GM11168 (cell line): ENCODE measurements at regions not wholly inside any gene's neighbourhood (a gene's known extent, or its start where the extent isn't known, plus 50 kb on each side); places are given as distances from the start of the nearest gene placed in this dataset.

Experiments
- in situ Hi-C: fragments of 300-500 bp; cut with MboI; formaldehyde crosslinking; loops from one replicate; pipeline ENCODE4 v1.12.0; 2022; ENCODE audit warnings: low sequenced_read_pairs; ENCODE audit not compliant: unreplicated experiment

DNA sequence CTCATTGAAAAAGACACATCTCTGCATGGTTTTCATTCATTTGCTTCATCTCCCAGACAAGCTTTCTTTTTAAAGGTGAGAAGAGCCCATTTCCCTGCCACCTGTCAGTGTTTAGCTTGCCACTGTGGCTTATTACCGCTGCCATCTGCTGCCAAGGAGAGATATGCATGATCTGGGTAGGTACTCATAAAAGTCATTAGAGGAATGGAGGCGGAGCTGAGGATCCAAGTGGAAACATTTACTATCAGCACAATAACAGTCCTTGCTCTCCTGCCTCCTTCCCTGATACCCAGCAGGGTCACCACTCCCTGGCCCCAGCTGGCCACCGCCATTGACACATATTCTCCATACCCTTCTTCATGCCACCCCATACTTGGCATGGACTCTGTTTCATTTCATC, 390.4 kb downstream of the TSN start:
- in situ Hi-C loops = no loop called here

DNA sequence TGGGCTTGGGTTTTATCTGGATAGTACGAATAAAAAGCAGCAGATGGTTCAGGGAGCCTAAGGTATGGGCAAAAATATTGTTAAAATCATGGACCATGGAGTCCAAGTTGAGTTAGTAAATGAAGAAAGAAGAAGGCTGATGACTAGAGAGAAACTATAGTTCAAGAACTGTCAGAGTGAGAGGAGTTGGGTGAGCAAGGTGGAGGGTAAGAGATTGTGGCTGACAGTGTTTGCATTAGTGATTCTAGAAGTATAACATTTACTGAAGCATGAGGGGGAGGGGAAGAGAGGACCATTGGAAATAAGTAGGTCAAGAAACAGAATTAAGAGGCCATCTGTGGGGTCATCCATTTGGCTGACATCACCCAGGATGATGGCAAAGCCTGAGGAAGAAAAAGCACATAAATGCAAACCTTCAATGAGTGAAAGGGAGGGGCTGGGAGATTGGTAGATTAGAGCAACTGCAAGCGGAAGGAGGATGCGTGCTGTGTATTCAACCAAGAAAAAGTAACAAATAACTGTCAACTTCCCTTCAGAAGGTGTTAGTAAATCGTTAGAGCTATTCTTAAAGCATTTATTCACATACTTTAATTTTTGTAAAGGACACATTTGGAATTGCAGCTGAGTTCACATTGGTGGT, 392.8 kb downstream of the TSN start:
- in situ Hi-C loops = no loop called here

DNA sequence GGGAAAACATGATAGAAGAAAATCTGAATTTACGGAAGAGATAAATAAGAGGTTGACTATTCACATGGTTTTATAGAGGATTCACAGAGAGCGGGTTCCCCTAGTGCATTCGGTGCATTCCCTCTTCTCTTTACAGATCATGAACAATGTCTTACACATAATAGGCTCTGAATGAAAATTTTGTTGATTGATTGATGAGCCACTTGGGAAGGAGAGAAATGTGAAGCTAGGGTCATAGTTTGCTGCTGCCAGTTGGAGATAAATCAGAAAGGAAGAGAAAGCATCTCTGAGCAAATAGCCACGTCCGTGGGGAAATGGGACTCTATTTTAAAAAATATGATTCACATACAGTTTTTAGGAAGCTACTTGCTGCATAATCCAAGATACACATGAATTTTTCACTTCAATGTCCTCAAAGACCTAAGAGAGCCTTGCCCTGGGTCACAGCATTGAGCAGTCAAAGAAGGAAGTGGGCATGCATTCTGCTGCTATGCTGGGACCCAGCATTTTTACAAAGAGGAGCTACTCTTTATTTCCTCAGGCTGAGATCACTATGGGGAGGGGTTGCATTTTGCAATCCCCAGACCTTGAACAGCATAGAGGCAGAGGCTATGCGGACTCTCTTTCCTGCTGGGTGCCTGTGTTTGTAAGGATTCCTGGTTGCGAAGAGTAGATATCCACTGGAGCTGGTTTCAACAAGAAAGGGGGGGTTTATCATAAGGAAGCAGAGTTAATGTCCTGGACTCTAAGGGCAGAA, 395.3 kb downstream of the TSN start:
- in situ Hi-C loops = no loop called here

DNA sequence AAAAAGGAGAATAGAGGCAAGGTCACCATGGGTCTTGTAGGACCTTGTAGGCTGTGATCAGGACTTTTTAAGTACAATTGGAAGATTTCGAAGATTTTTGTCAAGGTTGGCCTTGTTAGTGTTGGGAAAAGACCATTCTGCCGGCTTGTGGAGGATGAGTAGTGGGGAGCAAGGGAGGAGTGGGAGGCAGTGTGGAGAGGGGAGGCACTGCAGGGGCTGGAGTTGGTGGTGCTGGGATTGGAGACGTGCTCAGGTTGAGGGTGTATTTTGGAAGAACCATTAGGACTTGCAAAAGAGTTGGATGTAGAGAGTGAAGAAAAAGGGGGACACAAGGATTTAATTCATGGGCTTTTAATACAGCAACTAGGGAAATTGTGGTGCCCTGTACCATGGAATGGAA, 397.1 kb downstream of the TSN start:
- in situ Hi-C loops = no loop called here

DNA sequence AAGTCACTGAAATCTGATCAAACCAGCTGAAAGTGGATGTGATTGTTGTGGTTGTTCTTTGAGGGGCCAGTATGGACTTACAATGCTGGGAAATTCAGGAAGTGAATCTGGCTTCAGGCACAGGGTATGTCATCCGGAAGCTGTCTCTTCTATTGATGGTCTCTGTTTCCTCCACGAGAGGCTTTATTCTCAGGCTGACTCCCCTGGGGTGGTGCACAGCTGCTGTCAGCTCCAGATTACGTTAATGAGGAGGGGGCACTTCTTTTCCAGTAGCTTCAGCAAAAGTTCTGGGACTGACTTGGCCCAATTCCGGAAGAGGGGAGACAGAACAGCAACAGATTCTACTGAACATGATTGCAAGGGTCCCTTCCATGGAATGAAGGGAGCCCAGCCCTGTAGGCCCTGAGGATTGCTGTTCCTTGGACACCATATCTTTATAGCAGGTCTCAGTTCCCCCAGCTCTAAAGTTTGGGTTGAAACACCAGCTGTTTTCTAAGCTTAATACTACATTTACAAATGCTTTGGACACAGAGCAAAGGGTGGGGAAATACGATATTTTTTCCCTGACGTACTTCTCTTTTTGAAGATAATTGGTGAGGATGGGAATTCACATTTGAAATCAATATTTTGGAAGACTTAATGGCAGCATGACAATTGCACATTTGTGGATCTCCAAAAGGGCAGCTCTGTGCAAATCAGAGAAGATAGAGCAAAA, 400.9 kb downstream of the TSN start:
- in situ Hi-C loops = no loop called here

DNA sequence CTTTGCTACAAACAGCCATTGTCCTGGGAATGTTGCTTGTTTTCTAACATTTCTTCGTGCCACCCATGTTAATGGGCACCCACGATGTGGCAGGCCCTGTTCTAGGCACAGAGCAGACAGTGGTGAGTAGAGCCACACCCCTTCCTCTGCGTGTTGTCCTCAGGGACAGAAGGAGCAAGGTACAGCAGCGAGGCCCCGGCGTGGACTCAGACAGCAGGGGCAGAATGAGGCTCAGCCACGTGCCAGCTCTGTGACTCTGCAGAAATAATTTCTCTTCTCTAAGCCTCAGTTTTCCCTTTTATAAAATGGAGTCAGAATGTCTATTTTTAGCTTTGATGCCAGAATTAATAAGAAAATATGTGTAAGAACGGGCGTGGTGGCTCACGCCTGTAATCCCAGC, 401.7 kb downstream of the TSN start:
- in situ Hi-C loops = no loop called here

DNA sequence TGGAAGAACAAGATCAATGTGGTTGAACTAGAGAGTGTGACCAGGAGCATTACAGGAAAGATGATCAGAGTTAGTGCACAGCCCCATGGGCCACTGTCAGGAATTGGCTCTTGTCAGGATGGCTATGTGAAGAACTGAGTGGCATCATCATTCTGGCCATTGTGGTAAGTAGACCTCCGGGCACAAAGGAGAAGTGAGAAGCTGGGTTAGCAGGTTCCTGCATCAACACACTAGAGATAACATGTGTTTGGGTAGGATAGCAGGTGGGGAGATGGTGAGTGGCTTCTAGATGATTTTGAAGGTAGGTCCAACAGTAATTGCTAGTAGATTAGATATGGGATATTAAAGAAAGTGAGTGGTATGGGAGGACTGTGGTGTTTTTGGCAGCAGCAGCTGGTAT, 408.2 kb downstream of the TSN start:
- in situ Hi-C loops = no loop called here

DNA sequence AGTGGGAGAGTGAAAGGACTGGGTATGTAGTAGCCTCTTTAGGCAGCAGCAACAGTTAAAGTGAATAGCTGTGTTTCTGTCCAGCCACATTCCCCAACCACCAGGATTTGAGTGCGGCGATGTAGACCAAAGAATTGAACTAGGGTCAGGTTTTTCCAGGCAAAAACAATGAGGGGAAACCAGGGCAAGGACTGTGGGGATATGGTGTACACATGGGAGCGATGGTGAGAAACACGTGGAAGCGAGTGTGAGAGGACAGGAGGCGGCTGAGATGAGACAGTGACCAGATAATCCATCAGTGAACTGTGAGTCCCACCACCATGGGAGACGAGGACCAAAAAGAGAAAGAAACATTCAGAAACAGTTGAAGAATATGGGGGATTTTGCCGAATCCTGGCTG, 409.5 kb downstream of the TSN start:
- in situ Hi-C loops = no loop called here

DNA sequence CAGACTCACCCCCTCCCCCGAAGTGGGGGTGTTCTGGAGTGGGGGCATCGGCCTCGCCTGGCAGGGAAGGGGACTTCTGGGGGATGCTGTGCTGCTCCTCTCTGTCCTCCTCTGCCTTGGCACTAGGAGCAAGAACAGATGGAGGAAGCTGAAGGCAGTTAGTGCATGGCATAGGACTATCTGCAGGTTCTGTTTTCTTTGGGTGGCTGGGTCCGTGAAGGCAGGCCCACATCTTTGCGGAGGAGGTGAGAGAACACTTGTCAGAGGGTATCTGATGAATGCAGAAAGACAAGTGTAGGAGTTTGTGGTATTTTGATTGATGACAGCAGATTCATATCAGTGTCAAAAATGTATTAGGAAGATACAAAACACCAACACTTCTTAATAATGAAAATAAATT, 411.4 kb downstream of the TSN start:
- in situ Hi-C loops = no loop called here

DNA sequence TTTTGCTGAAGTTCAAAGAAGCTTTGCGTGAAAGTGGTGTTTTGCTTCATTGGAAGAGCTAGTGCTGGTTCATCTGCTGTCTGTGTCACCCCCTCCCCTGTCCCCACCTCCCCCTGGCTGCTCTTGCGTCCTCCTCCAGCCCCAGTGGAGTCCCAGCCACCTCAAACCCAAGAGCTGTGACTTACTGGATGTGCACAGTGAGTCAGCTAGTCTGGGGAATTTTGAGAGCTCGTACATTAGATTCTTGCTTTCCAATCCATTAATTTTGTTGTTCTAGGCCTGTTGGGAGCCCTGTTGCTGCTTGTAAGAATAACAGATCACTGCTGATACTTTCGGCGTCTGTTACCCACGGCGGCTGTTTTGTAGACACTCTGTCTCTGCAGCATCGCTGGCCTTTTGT, 412.1 kb downstream of the TSN start:
- in situ Hi-C loops = no loop called here

DNA sequence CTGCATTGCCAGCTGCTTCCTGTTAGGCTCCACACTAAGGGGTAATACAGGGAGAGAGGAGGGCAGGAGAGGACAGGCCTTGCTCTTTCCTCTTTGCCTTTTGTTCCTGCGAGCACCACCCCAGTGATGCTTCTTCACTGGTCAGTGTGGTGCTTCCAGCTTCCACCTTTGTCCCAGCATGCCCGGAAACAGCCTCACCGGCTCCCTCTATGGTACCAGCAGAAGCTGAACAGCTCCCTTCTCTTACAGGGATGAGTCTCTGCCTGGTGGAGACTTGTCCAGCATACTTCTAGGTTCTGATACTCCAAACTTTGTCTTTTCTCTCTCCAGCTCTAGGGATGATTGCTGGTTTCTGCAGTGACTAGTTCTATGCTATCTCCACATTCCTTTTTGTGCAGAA, 413.3 kb downstream of the TSN start:
- in situ Hi-C loops = no loop called here

DNA sequence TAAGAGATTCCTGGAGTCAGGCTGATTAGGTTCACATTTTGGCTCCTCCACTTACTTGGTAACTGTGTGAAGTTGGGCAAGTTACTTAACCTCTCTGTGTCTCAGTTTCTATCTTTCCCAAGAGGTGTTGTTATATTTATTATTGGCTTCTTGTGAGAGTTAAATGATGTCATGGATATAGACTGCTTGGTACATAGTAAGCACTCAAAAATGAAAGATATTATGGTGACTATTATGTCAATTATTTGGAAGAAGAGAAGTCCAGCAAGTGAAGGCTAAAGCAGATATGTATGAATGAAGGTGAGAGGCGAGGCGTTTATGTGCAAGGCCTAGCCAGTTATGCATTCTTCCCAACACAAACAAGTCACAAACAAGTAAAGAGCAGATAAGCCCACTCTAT, 417.4 kb downstream of the TSN start:
- in situ Hi-C loops = no loop called here

DNA sequence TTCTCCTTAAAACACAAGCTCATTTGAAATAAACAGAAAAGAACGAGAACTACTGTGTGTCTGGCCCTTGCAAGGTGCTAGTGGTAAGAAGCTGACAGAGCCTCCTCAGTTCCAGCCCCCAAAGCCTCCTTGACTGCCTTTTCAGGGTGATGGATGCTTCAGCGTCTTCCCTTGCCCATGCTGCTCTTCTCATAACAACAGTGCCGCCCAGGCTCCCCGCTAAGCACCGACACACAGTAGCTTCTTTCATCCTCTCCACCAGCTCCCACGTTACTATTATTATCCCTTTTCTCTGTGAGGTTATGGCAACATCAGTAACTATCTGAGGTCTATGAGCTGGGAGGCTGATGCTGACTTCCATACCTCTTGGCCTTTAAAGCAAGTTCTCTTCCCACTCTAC, 418.6 kb downstream of the TSN start:
- in situ Hi-C loops = no loop called here

DNA sequence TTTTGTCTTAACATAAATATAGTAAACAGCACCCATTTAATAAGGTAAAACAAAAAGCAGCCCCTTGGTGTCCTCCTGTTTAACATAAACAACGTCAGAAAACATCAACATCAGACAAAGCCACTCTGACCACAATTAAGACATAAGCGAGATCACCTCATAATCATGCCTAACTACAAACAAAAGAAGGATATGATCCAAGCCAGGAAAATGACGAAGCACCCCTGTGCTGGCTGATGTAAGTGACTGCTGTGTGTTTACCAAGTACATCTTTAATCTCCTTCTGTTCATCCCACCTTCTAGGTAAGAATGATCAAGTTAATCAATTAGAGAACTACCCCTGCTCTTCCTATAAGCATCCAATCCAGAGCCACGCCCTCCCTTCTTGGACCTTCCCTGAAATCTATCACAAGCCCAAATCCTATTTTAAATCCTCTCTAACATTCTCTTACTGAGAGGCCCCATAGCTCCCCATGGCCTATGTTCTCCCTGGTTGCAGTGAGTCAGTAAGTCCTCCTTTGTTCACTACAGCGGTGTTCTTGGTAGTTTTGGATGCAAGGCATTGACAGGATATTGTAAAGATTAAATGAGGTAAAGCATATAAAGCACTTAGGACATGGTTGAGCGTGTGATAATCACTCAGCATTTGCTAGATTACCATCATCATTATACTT, 424.2 kb downstream of the TSN start:
- in situ Hi-C loops = no loop called here

DNA sequence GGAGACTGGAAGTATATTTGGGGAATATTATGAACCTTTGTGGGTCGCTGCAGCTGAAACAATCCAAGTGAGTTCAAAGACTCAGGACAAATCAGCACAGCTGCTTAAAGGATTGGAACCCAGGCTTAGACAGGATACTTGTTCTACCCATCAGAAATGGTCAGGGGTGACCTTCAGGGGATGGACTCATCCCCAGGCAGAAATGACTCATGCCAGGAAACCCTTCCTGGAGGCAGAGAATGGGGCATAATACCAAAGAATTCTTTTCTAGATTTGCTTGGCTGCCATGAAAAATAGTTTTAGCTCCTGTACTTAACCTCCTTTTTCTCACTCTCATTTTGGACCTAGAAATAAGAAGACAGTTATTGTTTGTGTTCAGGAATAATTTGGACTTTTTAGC, 425.5 kb downstream of the TSN start:
- in situ Hi-C loops = no loop called here

DNA sequence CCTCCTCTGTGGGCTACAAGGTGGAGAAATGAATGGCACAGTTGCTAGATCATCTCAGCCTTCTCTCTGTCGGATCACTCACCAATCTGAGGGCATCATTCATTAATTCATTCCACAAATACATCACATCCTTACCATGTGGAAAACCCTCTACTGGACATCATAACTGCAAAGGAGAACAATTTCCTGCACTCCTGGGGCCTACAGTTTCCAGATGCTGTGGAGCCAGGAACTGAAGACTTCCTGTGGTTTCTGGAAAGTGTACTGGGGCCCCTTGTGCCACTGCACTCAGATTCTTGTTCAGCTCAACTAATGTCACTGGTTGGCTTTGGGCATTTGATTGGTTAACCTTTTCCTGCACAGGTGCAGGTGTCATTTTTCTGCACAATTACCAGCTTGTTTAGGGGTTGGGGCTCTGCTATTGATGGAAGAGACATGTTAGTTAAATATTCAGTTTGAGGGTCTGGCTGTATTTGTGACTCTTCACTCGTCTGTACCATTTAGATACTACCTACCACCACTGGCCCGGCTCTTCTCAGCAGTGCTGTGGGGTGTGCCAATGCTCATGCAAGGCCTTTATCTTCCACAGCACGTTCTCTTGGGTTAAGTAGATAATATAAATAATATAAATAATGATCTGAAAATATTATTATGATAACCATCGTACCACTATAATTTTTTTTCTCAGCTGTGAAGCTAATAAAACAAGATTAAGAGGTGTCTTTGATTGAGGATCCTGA, 427.3 kb downstream of the TSN start:
- in situ Hi-C loops = no loop called here

DNA sequence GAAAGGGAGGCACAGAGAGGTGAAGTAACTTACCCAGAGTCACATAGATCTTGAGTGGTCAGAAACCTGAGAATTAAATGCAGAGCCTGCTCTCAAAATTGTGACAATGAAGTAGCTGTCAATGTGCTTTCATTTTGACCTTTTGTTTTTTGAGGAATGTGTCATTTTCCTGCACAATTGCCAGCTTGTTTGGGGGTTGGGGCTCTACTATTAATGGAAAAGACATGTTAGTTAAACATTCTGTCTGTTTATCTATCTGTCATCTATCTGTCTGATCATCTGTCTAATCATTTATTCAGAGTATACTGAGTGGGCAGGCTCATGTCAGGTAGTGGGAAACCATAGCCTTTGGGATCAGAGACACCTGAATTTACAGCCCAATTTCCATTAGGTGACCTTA, 428.4 kb downstream of the TSN start:
- in situ Hi-C loops = no loop called here

DNA sequence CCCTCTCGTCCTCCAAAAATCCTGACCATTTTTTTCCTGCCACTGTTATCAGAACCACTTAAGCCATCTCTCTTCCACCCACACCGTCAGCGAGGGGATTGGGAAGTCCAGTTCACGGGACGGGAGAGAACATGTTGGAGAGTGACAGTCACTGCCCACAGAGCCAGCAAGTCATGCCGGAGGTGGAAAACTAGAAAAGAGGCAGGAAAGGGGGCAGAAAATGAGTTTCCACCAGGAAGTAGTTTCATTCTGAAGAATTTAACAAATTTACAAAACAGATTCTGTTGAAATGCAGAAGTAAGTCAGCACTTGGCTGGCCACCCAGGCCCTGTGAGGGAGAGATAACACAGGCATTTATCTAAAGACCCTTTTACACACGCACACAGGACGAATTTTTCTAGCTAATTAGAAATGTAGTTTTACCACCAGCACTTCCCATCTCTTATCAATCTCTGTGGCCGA, 431.3 kb downstream of the TSN start:
- in situ Hi-C loops = no loop called here

DNA sequence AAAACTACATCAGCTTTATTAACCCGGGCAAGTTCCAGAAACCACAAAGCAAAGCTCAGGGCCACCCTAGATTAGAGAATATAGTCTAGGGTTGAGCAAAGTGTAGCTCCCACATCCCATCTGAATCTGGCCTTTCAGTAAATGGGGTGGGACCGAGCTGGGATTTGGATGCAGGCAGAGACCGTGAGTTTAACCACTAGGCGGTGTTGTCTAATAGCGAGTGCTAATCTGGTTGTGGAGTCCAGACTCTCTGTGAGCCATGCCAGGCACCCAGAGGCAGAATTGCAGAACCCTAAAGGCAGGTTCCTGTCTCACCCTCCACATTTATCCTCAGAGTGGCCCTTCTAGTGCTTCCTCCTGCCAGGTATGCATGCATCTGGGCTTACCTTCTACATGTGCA, 435.9 kb downstream of the TSN start:
- in situ Hi-C loops = no loop called here

DNA sequence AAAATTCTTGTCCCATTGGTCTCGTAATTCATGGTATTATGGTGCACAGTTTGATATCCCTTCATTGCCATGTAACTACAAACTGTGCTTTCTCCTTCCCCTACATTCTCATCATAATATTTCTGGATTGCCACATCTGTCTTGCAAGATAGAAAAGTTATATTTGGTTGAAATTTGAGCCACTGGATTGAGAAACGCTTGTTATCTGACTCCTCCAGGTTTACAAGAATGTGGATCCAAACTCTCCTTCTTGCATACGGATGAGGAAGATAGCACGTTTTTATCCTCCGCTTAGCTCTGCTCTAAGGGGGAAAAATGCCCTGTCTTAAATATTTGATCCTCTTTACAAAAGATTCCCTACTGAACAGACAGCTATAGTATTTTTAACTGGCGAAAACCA, 438.2 kb downstream of the TSN start:
- in situ Hi-C loops = no loop called here
